ENCODE measurements at regions not wholly inside any gene's neighbourhood (a gene's known extent, or its start where the extent isn't known, plus 50 kb on each side); places are given as distances from the start of the nearest gene placed in this dataset.

DNA sequence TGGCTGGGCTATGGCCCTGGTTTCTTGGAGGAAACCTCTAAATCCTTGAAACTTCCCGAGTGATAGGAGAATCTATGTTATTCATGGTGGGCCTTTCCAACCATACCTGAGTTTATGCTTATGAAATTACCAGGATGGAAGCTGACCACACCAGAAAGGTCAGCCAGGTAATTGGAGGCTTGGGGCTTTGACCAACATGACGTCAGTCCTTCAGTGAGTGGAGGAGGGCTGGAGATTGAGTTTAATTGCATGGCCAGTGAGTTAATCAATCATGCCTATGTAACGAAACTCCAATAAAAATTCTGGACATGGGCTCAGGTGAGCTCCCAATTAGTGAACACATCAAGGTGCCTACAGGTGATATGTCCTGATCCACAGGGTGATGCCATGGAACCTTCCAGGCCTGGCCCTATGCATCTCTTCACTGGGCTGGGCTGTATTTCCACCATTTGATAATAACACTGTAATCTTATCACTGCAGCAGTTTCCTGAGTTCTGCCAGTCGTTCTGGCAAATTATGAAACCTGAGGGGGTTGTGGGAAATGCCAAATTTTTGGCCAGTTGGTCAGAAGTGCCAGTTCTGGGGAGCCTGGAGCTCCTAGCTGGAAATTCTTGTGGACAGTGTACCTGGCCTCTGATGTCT, 106.5 kb downstream of the CDH26 start:
- no peak for DNase-seq

DNA sequence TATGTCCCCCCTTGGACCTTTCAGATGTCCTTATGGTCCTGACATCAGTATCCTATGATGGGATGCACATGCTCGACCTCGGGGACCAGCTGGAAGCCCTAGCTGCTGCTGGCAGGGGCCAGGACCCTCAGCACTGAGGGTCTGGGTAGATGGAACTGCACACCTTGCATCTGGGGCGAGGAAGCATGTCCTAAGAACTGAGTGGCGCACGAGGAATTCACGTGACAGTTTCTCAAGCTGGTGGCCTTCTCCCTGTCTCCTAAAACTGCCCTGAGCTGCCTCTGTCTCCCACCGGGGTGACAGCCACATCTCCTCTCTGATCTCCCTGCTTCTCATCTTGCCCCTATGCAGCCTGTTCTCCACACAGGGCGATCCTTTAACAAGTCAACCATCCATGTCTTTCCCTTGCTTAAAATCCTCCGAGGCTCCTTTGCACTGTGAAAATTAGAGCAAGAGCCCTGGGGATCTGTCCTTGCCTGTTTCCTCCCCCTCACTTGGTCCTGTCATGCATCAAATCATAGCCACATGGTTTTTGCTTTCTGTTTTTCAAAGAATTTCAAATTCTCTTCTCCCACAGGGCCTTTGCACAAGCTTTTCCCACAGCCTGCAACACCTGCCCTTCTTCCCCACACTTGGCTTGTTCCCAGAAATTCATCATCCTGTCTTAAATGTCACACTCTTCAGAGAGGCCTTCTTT, 107.7 kb downstream of the CDH26 start:
- no peak for DNase-seq

DNA sequence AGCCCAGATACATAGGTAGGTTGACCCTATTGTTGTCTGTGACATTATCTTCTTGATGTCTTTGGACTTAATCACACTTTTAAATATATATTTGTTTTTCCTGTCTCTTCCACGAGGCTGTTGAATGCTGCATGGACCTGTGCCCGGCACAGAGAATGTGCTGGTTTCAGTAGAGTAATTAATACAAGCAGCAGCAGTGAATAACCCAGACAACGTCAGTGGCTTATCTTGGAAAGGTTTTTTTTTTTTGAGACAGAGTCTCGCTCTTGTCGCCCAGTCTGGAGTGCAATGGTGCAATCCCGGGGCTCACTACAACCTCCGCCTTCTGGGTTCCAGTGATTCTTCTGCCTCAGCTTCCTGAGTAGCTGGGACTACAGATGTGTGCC, 108.2 kb downstream of the CDH26 start:
- DNase-seq = no peak

DNA sequence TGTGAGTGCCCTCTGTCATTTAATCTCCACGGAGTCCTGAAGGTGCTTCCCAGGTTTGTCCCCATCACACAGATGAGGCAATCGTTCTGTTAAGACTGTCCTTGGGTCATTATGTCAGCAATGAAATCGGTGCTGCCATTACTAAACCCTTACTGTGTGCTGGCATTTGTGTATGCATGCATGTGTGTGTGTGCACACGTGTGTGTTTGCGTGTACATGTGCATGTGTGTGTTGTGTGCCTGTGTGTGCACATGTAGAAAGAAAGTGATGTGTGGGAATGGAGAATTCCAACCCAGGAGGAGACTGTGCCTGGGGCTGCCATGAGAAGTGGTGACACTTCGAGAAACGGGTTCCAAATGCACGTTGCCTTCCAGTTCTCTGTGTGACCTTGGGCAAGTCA, 110.3 kb downstream of the CDH26 start:
- no peak for DNase-seq

DNA sequence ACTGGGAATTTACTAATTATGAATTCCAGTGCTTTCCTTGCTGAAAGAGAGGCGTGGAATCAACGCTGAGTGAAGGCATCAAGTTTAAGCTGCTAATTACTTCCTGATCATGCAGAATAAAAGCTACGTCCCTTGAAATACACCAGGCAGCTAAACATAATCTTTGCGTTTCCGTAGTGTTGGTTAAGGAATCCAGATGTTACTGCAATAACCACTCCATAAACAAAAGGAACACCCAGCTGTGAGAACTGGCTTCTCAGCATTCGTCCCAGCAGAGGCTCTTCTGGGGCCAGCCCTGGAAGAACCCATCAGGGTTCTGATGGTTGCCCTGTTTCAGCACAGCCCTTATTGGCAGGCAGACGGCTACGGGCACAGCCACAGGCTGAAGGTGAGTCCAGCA, 111.4 kb downstream of the CDH26 start:
- DNase-seq = no peak

DNA sequence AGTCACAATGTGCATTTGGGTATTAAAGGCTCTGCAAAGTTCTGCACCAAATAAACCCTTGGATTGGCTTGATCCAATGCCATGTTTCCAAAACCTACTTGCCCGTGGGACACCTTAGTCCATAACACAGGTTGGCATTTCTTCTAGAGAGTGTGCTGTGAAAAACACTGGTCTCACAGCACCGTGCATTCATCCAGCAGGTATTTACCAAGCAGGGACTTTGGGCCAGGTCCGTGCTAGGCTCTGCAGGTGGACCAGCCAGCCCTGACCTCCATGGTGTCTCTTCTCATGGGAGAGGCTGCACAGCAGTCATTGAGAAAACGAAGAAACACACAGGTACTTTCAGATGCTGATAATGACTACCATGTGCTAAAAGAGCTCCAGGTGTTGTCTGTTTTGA, 112.6 kb downstream of the CDH26 start:
- no peak for DNase-seq

DNA sequence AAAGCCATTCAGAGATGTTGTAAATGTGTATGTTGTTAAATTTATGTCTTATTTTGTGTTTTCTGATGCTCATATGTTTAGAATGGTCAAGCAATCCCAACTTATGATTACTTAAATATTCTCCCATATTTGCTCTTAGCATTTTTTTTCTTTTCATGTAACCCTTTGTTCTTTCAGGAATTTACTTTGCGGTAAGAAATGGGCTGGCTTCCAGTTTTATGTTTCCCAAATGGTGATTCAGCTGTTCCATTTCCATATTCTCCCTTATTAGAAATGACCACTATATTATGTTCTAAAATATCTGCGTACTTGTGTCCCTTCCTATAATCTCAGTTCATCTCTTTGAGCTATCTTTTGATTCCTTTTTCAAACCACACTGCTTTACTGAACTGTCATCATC, 113.7 kb downstream of the CDH26 start:
- DNase-seq = no peak

DNA sequence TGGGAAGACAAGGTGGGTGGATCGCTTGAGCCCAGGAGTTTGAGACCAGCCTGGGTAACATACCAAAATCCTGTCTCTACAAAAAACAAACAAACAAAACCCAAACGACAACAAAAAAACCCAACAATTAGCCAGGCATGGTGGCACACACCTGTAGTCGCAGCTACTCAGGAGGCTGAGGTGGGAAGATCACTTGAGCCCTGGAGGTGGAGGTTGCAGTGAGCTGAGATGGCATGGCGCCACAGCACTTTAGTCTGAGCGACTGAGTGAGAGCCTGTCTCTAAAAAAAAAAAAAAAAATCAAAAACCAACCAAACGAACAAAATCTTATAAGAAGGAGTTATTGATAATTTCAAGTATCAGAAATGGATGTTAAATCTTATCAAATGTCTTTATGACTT, 114.9 kb downstream of the CDH26 start:
- no peak for DNase-seq

DNA sequence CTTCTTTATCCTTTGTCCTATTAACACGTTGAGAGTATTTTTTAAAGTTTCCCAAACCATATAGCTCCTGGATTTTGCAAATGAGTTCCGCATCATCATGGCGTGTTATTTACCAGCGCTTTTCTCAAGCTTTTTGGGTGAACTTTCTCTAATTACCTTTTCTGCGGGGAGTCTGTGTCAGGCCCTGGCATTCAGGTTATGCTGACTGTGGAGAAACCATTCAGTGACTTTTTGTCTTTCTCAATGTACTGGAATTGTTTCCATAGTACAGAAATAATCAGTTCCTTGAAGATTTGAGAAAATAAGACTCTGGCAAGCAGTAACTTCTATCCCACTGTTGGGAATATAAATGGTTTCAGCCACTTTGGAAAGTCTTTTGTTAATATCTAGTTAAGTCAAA, 115.3 kb downstream of the CDH26 start:
- DNase-seq = no peak

DNA sequence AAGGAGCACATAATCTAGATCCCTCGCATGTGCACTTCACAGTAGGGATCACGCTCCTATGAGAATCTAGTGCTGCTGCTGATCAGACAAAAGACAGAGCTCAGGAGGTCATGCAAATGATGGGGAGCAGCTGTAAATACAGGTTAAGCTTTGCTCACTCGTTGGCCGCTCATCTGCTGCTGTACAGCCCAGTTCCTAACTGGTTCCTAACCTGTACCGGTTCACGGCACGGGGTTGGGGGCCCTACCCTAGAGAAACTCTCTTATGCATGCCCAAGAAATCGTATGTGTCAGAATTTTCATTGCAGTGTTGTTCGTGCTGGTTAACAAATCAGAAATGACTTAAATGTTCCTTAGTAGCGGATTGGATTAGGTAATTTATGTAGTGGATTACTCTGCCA, 116.1 kb downstream of the CDH26 start:
- no peak for DNase-seq

DNA sequence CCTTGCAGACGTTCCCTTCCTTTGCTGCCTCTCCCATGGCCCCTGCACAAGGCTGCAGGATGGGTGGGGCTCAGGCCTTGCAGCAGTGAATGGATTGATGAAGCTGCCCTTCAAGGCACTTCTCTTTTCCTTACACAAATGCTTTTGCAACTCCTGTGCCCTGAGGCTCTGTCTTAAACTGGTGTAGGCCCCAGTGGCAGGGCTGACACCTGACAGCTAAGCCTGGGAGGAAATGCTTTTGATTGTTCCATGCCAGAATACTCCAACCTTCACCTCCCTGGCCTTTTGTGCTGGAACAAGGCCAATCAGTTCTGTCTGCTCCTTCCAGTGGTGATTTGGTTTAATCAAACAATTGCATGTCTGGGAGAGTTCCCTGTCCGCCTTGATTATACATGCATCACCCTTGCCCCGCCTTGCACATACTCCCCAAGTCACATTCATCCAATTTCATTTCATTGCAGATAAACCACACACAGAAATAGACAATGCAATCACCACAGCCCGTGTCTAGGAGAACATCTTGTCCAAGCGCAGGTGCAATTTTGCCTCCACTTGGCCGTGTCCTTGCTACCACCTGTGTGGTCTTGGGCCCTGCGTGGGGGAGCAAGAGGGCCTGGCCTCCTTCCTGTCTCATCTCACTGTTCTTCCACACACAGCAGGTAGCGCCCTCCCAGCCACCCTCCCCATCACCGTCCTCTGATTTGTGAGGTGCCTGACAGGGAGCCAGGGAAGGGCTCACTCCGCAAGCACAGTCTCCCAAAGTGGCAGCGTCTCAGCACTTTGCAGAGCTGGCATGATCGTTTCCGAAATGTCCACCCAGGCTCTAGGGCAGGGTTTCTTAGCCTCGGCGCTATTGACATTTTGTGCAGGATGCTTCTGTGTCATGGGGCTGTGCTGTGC, 120.4 kb downstream of the CDH26 start:
- DNase-seq = no peak

DNA sequence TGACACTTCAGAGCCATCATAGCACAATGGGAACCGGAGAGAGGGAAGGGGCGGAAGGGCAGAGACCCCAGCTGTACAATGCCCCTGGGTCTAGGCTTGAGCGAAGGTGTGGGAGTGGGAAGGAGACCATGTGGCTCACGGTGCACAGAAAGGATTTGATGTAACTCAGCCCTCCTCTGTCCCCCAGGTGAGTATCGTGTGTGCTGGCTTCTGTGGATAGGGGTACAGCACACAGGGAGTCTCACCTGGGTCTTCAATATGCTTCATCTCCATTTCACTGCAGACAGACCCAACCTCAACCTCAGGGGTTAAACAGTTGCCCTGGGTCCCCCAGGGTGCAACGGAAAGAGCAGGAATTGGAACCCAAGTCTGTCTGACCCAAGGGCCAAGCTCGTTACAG, 122.2 kb downstream of the CDH26 start:
- no peak for DNase-seq

DNA sequence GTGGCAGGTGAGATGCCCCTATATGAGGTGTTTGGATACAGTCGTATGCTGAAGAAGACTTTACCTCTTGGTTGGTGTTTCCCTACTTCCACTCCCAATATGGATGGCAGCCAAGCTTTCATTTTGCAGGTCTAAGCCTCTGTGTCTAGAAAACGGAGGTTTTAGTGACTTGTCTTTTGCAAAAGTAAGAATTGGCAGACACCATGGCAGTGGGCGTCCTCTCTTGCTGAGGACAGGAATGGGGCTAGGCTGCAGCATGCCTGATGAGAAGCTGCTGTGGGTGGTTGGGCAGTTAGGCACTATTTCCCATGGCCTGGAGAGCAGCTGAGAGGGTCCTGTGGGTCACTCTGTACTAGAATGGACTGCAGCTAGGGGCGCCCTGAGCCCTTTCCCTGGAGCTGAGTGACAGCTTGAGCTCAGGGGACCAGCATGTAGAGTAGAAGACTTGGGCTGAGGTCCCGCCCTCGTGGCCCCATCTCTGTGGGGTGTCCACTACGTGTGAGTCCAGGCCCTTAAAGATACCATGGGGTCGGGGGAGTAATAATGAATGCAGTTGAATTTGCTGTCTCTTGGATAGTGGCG, 127.4 kb downstream of the CDH26 start:
- DNase-seq = no peak

DNA sequence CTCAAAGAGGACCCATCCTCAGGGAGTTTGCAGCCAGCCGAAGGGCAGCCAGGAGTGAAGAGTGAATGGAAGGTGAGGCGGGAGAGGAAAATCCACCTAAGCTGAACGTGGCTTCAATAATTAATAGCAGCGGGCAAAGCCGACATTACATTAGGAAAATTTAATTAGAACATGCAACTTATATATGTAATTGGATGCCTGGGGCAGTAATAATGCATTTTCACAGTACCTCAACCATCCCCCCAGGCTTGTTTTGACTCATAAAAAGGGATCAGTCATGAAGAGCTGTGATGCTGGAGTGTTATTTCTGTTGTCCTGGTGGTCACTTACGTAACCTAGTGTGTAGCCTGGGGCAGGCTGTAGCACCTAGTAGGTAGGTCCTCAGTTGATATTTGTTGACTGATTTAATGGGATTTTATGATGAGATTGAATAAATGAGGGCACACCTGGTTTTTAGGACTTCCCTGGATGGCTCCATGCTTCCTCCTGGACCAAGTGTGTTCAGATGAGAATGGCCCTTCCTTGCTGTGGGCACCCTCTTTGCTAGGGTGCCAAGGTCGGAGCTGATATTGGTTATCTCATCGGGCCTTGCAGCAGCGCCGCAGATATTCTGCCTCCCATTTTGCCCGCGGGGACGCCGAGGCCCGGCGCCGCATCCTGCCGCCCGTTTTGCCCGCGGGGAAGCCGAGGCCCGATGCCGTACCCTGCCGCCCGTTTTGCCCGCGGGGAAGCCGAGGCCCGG, 128.8 kb downstream of the CDH26 start:
- no peak for DNase-seq

DNA sequence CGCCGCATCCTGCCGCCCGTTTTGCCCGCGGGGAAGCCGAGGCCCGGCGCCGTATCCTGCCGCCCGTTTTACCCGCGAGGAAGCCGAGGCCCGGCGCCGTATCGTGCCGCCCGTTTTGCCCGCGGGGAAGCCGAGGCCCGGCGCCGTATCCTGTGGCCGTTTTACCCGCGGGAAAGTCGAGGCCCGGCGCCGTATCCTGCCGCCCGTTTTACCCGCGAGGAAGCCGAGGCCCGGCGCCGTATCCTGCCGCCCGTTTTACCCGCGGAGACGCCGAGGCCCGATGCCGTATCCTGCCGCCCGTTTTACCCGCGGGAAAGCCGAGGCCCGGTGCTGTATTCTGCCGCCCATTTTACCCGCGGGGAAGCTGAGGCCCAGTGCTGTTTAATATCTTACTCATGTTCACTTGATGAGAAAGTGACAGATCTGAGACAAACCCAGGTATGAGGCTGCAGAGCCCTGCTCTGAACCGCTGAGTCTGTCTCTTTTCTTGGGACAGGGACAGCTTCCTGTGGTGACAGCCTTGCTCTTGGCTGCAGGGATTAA, 129.4 kb downstream of the CDH26 start:
- no peak for DNase-seq

DNA sequence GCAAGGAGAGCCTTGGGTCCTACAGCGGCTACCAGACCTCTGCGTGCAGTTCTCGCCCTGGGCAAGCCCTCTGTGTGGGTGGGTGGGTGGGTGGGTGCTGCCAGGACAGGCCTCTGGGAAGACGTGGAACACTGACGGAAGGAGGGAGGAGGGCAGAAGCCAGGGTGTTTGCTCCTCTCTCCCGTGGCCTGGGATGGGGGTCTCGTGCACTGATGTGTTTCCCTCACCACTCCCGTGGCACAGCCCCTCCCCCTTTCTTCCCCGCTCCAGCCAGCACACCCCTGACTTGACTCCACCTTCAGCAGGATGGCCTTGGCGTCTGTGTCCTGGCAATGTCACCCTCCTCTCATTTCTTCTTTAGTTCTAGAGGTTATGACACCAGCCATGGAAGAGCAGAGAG, 130.0 kb downstream of the CDH26 start:
- no peak for DNase-seq

DNA sequence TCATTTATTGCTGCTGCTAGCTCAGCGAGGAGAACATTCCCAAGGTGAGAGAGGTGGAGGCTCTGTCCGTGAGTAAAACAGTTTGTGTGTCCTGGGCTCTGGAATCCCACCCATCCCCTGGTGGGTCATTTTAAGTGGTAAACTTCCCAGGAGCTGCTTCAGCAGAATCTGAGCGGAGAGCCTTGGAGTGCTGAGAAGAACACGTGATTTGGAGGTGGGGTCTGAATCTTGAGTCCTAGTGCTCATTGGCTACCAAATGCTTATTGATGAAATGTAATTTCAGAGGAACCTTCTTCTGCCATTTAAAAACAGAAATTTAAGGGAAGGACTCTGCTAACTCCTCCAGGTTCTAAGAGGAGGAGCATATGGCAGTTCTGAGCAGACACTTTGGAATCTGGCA, 132.4 kb downstream of the CDH26 start:
- DNase-seq = no peak

DNA sequence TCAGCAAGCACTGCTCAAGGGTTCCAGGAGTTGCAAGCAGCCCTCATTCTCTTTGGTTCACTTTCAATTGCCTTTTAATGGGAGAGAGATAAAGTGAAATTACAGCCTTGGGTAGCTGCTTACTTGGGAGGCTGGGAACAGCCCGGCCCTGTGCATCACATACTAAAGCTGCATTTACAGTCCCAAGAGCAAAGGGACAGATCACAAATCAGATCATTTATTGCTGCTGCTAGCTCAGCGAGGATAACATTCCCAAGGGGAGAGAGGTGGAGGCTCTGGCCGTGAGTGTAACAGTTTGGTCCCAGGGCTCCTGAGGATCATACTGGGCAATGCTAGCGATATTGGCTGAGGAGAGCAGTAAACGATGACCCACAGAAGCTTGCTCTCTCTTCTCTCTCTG, 133.1 kb downstream of the CDH26 start:
- no peak for DNase-seq

DNA sequence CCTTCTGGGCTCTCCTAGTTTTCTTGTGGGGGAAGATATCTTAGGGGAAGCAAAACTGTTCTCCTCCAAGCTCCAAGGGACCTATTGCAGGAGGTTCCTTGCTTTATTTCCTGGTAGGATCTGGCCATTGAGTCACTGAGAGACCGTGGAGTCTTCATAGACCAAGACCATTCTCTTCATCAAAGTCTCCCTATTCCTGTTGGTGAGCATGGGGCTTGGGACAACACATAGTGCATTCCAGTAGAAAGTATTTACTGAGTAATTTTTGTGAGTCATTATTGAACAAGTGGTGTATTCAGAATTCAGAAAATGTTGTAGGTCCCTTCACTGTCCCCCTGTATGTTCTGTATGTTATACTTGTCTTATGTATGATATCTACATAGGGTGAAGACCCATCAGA, 133.6 kb downstream of the CDH26 start:
- DNase-seq = no peak

DNA sequence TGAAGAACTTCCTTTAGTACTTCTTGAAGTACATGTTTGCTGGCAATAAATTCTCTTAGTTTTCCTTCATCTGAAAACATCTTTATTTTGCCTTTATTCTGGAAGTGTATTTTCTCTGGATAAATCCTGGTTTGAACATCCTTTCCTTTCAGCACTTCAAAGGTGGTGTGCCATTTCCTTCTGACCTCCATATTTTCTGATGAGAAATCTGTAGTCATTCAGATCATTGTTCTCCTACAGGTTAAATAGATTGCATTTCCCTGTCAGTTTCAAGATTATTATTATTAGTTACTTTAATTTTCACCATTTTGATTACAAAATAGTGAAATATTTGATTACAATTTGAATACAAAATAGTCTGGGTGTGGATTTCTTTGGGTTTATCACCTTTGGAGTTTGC, 134.5 kb downstream of the CDH26 start:
- DNase-seq = no peak

DNA sequence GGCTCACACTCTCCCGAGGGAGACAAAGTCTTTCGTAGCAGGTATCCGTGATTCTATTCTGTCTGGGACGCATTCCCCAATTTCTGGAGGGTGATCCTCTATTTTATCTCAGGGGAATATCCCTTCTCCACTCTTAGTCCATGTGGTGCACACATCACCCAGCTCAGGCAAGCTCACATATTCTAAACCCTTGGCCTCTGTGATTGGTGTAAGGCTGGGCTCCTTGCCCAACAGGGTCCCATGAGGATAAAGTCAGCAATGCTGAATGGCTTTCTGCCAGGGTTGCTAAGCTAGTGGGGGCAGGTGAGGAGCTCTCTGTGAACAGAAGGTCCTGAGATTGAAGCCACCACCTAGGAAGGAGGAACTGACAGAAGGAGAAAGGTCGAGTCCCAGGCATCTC, 137.2 kb downstream of the CDH26 start:
- DNase-seq = no peak

DNA sequence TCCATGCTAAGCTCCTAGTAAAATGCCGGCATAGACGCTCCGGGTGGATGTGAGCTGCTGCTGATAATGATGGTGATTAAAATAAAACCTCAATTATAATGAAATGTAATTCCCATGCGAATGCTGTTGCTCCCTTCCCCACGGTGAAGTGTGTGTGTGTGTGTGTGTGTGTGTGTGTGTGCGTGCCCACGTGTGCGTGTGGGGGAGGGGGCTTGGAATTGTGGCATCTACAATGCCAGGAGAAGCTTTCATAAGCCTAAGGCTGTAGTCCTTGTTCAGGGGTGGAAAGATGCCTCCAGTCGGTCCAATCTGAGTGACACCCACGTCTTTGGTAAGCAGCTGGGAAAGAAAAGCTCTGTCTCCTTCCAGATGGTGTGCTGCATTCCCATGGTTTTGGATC, 137.9 kb downstream of the CDH26 start:
- no peak for DNase-seq

DNA sequence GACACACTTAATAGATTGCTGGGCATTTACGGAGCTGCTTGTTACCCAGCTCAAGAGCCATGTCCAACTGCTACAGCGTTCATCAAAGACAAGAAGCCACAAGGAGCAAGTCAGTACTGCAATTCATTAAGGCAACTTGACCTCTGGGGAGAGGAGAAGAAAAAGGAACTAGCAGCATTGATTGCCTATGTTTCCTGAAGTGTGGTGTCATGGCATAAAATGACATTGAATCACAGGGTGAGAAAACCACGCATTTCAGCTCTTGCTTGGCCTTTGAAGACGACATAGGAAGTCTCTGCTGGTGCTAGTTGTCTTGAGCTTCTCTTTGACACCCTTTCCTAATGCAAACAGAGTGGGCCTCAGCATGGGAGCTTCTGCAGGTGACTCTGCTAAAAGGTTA, 139.1 kb downstream of the CDH26 start:
- DNase-seq = no peak
